ENCODE measurements at regions not wholly inside any gene's neighbourhood (a gene's known extent, or its start where the extent isn't known, plus 50 kb on each side); places are given as distances from the start of the nearest gene placed in this dataset.

GRCh38 chr5:148000036-148000435 is 63.7 kb upstream of the SPINK5 start:
- Histone ChIP-seq H3K9ac (ENCODE audit: insufficient read depth in 1 of 2, low read depth in 2 of 2, low read length in 2 of 2) (no peak overlapping the region), H2AFZ (ENCODE audit: low read depth, low read length) (no peak overlapping the region), H3K4me3 (no peak overlapping the region), H3K9me3 (replicated peaks; ENCODE audit: control insufficient read depth, insufficient read depth, low read depth, low read length) (no peaks in the 10 kb centered on the region; the same call in 1 of the 2 replicates), H3K36me3 (ENCODE audit: control insufficient read depth, insufficient read depth, low read length) (no peaks in the 10 kb centered on the region), H3K79me2 (ENCODE audit: control insufficient read depth, insufficient read depth, low read length) (no peaks in the 10 kb centered on the region), H3K9me1 (ENCODE audit: control insufficient read depth, insufficient read depth, low read length) (no peaks in the 10 kb centered on the region), H3K27ac (ENCODE audit: extremely low read depth, low read depth, low read length) (no peak overlapping the region), H3K4me2 (ENCODE audit: insufficient read depth, low read length) (no peak overlapping the region), H4K20me1 (replicated peaks; ENCODE audit: control insufficient read depth, insufficient read depth, low read length) (no peaks in the 10 kb centered on the region), H3K4me1 (replicated peaks in 1 of 2; ENCODE audit: control insufficient read depth in 2 of 2, insufficient read depth in 2 of 2, low read length in 2 of 2) (no peaks in the 10 kb centered on the region), H3K27me3 (ENCODE audit: control insufficient read depth in 2 of 2, insufficient read depth in 2 of 2, low read length in 2 of 2) (no peaks in the 10 kb centered on the region)
- BruUV-seq (replicated peaks): no TSS peak
- DNase-seq (ENCODE audit: extremely low read depth in 1 of 4, low spot score in 3 of 4) (no peak), ATAC-seq (no peak), FAIRE-seq (no peak)
- CTCF ChIA-PET (ENCODE audit: low intra/inter-chr PET ratio): no interaction called here
- WGBS (ENCODE audit: insufficient coverage, low coverage, missing lambda C conversion rate): 0% methylated on average over 1 of the region's 1 CpG
- in situ Hi-C loops (cut with MboI): no loop called here
- POLR2A ChIA-PET: no interaction called here
- intact Hi-C loops (cut with micrococcal nuclease): no loop called here
- TF ChIP-seq, protein P1, sequence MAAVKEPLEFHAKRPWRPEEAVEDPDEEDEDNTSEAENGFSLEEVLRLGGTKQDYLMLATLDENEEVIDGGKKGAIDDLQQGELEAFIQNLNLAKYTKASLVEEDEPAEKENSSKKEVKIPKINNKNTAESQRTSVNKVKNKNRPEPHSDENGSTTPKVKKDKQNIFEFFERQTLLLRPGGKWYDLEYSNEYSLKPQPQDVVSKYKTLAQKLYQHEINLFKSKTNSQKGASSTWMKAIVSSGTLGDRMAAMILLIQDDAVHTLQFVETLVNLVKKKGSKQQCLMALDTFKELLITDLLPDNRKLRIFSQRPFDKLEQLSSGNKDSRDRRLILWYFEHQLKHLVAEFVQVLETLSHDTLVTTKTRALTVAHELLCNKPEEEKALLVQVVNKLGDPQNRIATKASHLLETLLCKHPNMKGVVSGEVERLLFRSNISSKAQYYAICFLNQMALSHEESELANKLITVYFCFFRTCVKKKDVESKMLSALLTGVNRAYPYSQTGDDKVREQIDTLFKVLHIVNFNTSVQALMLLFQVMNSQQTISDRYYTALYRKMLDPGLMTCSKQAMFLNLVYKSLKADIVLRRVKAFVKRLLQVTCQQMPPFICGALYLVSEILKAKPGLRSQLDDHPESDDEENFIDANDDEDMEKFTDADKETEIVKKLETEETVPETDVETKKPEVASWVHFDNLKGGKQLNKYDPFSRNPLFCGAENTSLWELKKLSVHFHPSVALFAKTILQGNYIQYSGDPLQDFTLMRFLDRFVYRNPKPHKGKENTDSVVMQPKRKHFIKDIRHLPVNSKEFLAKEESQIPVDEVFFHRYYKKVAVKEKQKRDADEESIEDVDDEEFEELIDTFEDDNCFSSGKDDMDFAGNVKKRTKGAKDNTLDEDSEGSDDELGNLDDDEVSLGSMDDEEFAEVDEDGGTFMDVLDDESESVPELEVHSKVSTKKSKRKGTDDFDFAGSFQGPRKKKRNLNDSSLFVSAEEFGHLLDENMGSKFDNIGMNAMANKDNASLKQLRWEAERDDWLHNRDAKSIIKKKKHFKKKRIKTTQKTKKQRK (IDR thresholded peaks at IDR 0.05; ENCODE audit: borderline replicate concordance, low read depth, low read length): no peak
- TF ChIP-seq TCFL5 (CRISPR knock-in tag; conservative IDR thresholded peaks at IDR 0.05) (no peak), AFF4 (CRISPR knock-in tag; IDR thresholded peaks at IDR 0.05) (no peak), RAD51 (IDR thresholded peaks at IDR 0.05; ENCODE audit: borderline replicate concordance, low read depth) (no peak), MECOM (CRISPR knock-in tag; IDR thresholded peaks at IDR 0.05) (no peak), PRMT5 (CRISPR knock-in tag; IDR thresholded peaks at IDR 0.05) (no peak), SIX5 (IDR thresholded peaks at IDR 0.05; ENCODE audit: borderline replicate concordance in 1 of 2, insufficient read depth in 1 of 2, low read depth in 1 of 2, low read length in 2 of 2) (no peak)
- TF ChIP-seq, protein P2, sequence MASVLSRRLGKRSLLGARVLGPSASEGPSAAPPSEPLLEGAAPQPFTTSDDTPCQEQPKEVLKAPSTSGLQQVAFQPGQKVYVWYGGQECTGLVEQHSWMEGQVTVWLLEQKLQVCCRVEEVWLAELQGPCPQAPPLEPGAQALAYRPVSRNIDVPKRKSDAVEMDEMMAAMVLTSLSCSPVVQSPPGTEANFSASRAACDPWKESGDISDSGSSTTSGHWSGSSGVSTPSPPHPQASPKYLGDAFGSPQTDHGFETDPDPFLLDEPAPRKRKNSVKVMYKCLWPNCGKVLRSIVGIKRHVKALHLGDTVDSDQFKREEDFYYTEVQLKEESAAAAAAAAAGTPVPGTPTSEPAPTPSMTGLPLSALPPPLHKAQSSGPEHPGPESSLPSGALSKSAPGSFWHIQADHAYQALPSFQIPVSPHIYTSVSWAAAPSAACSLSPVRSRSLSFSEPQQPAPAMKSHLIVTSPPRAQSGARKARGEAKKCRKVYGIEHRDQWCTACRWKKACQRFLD (CRISPR knock-in tag; IDR thresholded peaks at IDR 0.05): no peak

Data from K562 (cell line).